Aorta (tissue), 5 donors: ENCODE measurements at regions not wholly inside any gene's neighbourhood (a gene's known extent, or its start where the extent isn't known, plus 50 kb on each side); places are given as distances from the start of the nearest gene placed in this dataset.
A peak's percentile ranks its signal among the peaks of the same experiment; 100 is the strongest.

Experiments
- ATAC-seq: fragments of 200-7000 bp; cut with Tn5 transposase; one replicate; pipeline ENCODE4 v1.9.1; 2022; ENCODE audit warnings: moderate library complexity; ENCODE audit not compliant: low FRiP score
- DNase-seq, 2 donors: peaks; one replicate each; pipeline ENCODE4 v3.0.0-alpha.2; 2020
- H3K27ac ChIP-seq, 2 donors: one replicate each; pipeline ENCODE4 v1.5.1; 2013; ENCODE audit warnings: low read length in 2 of 2, mild to moderate bottlenecking in 2 of 2, moderate library complexity in 2 of 2, control low read depth in 1 of 2, inconsistent platforms in 1 of 2, low read depth in 1 of 2
- H3K27me3 ChIP-seq, 2 donors: one replicate each; pipeline ENCODE4 v1.6.1; 2013; ENCODE audit warnings: control low read depth in 1 of 2, low read length in 1 of 2, mild to moderate bottlenecking in 1 of 2, moderate library complexity in 1 of 2; ENCODE audit not compliant: insufficient read depth in 2 of 2, control insufficient read depth in 1 of 2
- H3K36me3 ChIP-seq, 2 donors: one replicate each; pipeline ENCODE4 v1.6.1; 2013; ENCODE audit warnings: control low read depth in 1 of 2, low read length in 1 of 2, mild to moderate bottlenecking in 1 of 2; ENCODE audit not compliant: insufficient read depth in 2 of 2, control insufficient read depth in 1 of 2
- H3K4me1 ChIP-seq, 2 donors: one replicate each; pipeline ENCODE4 v1.6.1; 2013; ENCODE audit warnings: low read length in 2 of 2, control low read depth in 1 of 2, mild to moderate bottlenecking in 1 of 2, moderate library complexity in 1 of 2; ENCODE audit not compliant: insufficient read depth in 2 of 2, control insufficient read depth in 1 of 2
- H3K4me3 ChIP-seq, 2 donors: one replicate each; pipeline ENCODE4 v1.5.1; 2013; ENCODE audit warnings: low read length in 2 of 2, control low read depth in 1 of 2, mild to moderate bottlenecking in 1 of 2
- H3K9me3 ChIP-seq: one replicate; pipeline ENCODE4 v1.6.1; 2013; ENCODE audit warnings: mild to moderate bottlenecking, low read length; ENCODE audit not compliant: control insufficient read depth
- WGBS, 2 donors: extraction: QIAGEN DNeasy Blood & Tissue Kit; methylation state at CpG; one replicate each; pipeline ENCODE4 v1.1.7; 2013; 5-methylcytosine and 5-hydroxymethylcytosine counted together
- intact Hi-C, 2 donors: fragments of 100-400 bp; cut with DNase I; formaldehyde crosslinking; loops; one replicate each; pipeline versions ENCODE4 v1.14.2 to v1.15.0; 2022
- microRNA-seq, 2 donors: library from miRNA; unstranded; fragments of <30 nt; microRNA quantifications; one replicate each; pipeline ENCODE4 v1.2.0, GENCODE V29; 2020
- donor health status: healthy with polysubstance abuse.
- donor health status: Bipolar disorder and iron deficiency.
- donor health status: DM: no; HTN: no; CAD: no.
- donor health status: DM: no; HTN: no; CAD: no.
- donor health status: DM: yes; HTN: yes; CAD: no.

GRCh38 chr22:46100401-46101105, 49.8 kb upstream of the PPARA start:
- no peak for ATAC-seq
- peak overlapping the region in 1 of 2 donors; percentile 6 for H3K27ac ChIP-seq

More at GRCh38 chr22:46100401-46101105, 49.8 kb upstream of the PPARA start:
- WGBS, 2 donors: 52 to 56% methylated on average over 21 of the region's 21 CpGs
- H3K4me3 ChIP-seq: no peak overlapping the region
- no peaks in the 10 kb centered on the region for H3K9me3 ChIP-seq
- intact Hi-C loops: no loop called here
- peaks cover 0 to 12% of the 10 kb centered on the region in 2 donors for H3K36me3 ChIP-seq
- H3K4me1 ChIP-seq: no peaks in the 10 kb centered on the region
- no peaks in the 10 kb centered on the region for H3K27me3 ChIP-seq
- DNase-seq: no peak

Small RNAs in the stretch of these regions (microRNA-seq; reads per million reads assigned to microRNA genes)
- gene MIR3619: 1.8 to 4.0 reads per million in 2 donors
